Activated CD4-positive, alpha-beta T cell treated with anti-CD3 and anti-CD28 coated beads, Interleukin-2, Interleukin-4, amounts not matched to agents 100 ng/mL and 50 ng/mL, durations not matched to agents 16 hours and 8 hours (primary cell): ENCODE measurements at regions not wholly inside any gene's neighbourhood (a gene's known extent, or its start where the extent isn't known, plus 50 kb on each side); places are given as distances from the start of the nearest gene placed in this dataset.
"Not testable (repeated sequence)": the region's sequence is repeated elsewhere in the genome, so short reads cannot be mapped to it uniquely, and the experiment has no call there.

Experiments
- DNase-seq: peaks from one replicate; pipeline ENCODE4 v3.0.0-alpha.2; 2020; ENCODE audit warnings: low spot score

DNA sequence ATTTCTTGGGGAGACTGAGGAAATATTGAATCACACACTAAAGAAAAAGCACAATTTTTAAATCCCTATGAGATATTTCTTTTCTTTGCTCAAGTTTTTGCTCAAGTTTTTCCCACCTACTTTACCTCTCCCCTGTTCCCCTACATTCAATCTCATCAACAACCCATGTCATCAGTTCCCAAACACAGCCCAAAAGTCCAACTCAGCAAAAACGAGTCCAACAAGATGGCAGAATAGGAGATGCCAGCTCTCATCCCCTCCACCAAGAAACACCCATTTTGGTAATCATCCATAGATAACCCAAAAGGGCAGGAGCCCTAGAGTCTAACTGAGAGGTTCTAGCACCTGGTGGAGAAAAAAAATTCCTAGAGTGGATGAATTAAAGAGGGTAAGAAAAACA, 152.5 kb upstream of the GHITM start:
- DNase-seq, result no peak

DNA sequence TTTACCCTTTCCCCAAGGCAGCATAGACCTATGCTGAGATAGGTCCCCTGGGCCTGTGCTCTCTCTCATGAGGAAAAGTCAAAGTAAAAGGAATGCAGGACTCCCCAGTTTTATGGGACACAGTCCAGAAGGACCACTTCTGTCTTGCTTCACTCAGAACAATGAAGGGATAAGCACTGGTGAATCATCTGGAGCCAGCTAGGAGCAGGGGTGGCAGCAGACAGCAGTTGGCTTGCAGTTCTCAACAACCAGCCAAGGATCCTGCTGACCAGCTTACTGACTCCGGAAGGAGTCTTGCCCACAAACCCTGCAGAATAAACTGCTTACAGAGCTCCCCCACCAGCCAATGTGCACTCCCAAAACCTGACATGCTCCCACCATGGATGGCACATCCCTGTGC, 152.1 kb upstream of the GHITM start:
- no peak for DNase-seq

DNA sequence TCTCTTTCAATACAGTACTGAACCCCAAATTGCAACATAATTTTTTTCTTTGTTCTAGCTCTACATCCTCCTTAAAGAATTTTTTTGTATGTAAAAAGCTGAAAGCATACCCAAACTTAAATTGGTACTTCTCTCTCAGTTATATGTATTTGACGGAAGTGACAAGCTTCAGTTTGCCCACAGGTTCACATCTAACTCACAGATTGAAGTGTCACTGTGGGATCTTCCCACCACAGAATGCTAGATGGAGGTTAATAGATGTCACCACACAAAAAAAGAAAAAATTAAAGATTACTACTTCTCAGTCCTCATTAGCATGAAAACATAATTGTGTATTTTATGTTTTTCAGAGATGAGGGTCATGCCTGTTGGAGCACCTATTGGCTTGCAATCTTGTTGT, 150.9 kb upstream of the GHITM start:
- DNase-seq, result no peak

DNA sequence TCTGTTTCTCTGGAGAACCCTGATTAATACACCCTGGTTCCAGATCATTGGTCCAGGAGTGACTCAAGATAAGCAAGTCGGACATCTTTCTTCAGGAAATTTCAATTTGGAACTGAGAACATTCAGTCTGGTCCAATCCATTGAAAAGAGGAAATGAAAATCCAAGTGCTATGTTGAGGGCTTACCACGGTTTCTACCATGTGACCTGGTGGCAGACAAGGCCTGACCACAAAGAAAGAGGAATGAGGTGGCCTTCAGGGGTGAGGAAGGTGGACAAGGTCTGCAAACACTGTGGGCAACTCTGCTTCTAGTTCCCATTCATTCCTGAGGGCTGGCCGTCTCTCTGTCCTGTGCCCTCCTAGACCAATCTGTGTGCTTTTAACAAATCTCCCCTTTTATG, 149.2 kb upstream of the GHITM start:
- DNase-seq, result no peak

DNA sequence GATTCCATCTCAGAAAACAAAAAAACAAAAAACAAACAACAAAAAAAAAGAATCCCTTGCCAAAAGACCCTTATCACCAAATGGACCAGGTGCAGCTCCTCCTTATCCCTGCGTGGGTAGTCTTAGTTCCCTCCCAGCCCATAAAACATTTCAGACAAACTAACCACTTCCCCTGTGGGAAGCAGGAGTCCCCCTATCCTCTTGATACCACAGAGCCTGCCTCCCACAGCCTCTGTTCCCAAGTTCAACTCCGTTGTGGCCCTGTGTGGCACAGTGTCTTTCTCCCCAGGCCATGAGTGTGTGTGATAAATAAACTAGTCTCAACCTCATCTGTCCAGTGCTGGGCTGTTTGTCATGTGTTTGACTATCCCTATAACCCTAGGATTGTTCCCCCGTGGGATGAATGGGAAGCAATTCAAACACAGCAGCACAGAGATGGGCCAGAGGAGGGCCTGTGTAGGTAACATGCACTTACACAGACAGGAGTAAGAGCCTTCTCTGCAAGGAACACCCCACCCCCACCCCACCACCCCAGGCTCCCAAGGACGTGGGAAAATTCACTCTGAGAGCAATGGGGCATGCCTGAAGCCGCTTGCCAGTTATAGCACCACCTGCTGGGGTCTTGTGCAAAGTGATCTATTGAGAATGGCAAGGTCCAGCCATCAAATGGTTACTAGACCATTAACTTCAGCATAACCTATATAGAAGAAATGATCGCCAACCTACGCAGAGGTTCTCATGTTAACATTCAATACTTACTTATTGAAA, 147.1 kb upstream of the GHITM start:
- DNase-seq, result peak; percentile 19

DNA sequence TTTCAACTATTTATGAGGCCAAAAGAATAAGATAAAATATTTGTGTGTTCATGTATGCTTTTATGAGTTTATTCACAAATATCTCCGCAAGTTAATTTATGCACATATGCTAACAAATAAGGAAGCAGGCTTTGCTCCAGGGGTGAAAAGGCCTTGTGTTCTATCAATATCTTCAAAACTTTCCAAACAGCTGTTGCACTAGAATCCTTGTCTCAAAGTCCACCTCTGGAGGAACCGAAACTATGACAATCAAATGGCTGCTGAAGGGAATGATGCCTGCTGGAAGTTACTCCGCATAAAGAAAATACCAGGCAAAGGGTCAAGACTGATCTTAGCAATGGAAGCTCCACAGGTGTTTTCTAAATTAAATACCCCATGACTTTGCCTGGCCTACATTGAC, 145.0 kb upstream of the GHITM start:
- DNase-seq, result no peak

DNA sequence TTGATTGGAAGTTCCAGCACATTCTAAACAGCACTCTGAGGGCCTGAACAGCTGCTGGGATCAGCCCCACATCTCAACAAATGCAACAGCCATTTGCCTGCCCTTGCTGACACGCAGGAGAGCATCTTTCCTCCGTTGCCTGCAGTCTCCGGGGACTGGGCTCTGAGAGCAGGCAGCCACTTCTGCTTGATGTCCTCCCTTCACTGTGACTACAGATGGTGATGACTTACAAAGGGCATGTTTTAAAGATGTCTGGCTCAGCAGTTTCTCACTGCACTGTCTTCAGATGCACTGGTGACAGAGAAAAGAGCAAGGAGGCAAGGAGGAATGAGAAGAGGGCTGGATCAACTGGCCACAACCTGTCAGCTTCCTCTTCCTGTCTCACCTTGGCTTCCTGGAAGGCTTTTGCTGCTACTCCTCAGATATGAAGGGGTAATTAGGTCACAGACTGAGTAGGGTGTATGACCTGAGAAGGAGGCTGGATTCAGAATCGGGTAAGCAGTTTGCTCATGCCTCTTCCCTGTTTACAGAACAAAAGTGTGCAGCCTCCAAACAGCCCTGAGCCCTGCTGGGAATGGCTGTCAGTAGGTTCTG, 143.5 kb upstream of the GHITM start:
- no peak for DNase-seq

DNA sequence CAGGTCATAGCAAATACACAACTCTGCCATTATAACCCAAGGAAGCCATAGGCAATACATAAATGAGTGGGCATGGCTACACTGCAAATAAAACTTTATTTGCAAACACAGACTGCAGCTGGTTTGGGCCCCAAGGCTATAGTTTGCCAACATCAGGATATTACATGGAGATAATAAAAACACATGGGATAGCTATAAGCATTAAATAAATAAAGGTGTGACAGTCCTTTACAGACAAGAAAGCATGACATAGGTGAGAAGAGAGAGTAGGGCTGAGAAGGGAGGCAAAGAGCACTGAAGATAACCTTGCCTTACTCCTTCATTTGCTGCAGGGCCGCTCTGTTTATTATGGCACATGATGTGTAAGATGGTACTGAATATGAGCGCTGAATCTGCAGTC, 135.1 kb upstream of the GHITM start:
- DNase-seq, result no peak

DNA sequence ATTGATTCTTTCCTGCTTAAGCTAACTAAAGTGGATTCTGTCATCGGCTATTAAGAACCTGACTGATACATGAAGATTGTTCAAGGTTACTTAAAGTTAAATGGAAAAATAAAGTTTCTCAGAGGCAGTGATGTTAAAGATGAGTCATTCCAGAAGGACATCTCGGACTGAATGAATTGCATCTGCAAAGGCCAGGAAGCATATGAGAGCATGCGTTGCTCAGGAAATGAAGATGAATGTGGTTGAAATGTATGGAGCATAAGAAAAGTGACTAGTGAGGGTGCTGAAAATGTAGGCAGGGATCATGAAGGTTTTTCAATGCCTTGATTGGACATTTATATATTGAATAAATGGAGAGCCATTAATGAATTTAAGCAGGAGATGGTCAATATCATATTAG, 133.9 kb upstream of the GHITM start:
- DNase-seq, result no peak

DNA sequence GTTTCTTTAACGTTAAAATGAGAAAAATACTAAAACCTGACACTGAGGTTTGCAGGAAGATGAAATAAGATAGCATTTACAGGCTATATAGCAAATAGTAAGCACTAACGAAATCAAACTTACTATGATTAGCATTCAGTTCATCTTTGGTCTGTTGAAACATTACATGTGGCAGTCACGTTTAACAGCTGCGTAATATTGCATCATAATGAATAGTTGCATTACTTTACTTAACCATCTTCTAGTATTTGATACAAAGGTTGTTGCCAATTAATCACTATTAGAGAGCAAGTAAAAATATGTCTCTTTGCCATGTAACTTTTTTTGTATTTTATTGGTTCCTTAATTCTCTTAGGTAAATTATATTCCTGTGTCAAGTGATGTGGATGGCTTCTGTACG, 131.8 kb upstream of the GHITM start:
- DNase-seq, result no peak

DNA sequence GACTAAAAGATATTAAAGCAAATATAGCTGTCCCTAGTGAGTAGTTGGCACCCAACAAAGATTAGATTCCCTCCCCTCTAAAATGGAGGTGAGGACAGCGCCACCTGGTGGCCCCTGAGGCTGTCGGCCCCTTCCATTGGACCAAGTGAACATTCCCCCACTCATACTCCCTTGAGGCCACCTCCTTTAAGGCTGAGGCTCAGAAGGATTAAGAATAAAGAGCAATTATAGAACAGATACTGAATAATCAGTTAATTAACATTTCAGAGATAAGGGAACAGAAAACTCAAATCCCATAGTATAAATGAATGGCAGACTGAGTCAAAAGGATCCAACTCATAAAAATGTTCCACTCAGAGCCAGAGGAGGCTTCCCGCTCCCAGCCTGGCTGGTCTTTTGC, 130.4 kb upstream of the GHITM start:
- peak; percentile 42 for DNase-seq

DNA sequence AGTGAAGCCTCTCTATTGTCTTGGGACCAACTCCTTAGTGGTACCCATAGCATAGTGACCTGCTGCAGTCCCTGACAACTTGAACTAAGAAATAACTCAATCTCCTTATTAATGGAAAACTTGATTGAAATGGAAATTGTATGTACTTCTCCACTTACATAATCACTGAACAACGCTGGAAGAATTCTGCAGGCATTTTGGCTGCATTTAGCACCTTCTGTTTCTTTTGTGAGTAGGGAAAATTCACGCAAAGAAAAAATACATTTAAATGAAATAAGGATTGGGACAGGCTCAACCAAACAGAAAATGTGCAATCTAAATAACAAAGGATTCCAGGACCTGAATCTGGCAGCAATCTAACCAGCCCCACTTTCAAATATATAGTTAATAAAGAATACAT, 126.9 kb upstream of the GHITM start:
- no peak for DNase-seq

DNA sequence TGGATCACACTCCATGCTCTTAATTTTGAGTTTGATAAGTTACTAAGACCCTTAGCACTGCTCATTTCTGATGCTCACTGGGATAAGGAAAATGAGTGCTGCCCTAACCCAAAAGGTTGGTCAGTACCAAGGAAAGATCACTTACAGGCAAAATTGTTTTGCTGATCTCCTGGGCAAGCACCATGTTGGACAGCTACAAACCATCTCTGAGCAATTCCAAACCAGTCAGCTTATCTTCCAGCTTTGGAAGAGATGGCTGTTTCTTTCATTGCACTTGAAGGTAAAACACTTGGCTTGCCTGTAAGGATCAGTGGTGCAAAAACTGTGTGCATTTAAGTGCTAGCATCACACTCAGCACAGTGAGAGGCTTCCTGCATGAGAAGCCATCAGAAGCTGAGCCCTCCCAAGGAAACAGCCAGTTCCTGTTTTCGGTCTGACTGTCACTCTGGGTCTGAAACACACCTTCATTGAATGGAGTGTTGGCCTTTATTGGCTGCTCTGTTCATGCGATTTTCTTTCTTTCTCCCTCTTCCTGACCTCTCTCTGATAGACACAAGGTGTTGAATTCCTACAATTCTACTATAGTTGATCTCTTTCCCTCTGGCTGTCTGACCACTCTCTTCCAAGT, 126.4 kb upstream of the GHITM start:
- DNase-seq, result peak; percentile 5

DNA sequence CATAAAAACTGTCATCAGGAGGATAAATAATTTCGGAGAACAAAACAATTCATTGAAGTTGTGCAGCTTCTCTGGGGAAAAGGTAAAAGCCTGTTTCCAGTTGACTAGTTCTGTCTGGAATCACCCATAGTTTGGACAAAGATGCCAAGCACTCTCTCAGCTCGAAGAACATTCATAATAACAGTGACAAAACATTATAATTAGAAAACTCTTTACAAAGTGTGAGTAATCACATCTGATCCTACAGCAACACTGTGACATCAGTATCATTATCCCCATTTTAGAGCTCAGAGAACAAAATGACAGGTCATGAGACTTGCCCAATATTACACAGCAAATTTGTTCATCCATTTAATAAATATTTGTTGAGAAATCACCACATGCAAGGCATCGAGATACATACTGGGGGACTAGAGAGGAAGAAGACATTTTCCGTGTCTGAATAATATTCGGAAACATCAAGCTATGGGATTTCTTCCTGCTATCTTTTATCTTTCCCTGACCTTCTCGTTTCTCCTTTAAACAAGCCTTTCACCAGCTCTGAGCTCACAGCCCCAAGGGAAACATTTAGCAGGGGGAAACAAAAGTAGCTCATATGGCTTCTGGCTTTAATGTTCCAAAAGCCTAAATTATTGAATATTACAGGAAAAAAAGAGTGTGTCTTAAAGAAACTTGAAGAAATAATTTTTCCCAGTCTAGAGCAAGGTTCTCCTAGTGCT, 123.3 kb upstream of the GHITM start:
- DNase-seq, result no peak

DNA sequence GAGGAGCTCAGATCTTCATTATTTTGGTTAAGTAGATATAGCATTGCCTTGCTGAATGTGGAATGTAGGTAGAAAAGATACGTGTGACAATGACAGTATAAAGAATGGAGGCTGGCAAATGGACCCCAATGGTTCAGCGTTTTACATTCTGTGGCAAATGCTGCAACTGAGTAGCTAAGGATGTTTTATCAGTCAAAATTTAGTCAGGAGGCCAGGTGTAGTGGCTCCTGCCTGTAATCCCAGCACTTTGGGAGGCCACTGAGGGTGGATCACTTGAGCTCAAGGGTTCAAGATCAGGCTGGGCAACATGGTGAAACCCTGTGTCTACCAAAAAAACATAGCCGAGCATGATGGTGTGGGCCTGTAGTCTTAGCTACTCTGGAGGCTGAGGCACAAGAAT, 120.5 kb upstream of the GHITM start:
- no peak for DNase-seq

DNA sequence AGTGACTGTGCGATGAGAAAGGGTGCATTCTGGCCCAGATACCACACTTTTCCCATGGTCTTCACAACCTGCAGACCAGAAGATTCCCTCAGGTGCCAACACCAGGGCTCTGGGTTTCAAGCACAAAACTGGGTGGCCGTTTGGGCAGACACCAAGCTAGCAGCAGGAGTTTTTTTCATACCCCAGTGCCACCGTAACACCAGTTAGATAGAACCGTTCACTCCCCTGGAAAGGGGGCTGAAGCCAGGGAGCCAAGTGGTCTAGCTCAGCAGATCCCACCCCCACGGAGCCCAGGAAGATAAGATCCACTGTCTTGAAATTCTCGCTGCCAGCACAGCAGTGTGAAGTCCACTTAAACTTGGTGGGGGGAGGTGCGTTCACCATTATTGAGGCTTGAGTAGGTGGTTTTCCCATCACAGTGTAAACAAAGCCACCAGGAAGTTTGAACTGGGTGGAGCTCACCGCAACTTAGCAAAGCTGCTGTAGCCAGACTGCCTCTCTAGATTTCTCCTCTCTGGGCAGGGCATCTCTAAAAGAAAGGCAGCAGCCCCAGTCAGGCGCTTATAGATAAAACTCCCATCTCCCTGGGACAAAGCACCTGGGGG, 119.4 kb upstream of the GHITM start:
- DNase-seq, result not testable (repeated sequence)

DNA sequence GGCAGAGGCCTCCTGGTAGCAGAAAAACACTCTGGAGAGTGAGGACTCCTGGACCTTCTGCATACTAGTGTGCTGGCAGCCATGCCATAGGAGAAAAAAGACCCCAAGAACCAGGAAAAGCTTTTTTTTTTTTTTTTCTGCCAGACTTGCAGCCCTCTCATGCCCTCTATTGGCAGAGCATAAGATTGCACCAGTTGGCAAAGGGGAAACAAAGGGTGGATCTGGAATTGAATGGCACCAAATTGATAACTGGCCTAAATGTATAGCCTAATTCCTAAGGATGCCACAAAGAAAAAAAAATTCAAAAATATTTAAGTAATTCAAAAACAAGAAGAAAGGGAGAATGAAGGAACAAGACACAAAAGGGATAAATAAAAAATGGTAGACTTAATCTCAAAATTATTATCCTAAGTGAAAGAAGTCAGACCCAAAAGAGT, 112.5 kb upstream of the GHITM start:
- peak; percentile 19 for DNase-seq

DNA sequence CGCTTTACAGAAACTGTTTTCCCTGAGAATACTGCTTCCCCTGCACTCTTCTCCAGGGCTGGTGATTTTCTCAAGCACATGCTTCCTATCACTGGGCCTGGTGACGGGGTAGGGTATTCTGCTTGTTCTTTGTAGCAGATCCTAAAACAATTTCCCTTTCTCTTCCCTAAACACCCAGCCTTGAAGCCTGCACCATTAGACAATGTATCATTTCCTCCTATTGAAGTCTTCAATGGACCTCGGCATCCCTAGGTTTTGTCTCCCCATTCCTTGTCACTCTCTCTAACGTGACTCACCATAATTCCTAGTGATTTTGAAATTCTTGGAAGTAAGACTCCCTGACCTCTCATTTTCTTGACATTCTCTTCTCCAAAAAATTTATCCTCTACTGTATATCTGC, 109.5 kb upstream of the GHITM start:
- no peak for DNase-seq

DNA sequence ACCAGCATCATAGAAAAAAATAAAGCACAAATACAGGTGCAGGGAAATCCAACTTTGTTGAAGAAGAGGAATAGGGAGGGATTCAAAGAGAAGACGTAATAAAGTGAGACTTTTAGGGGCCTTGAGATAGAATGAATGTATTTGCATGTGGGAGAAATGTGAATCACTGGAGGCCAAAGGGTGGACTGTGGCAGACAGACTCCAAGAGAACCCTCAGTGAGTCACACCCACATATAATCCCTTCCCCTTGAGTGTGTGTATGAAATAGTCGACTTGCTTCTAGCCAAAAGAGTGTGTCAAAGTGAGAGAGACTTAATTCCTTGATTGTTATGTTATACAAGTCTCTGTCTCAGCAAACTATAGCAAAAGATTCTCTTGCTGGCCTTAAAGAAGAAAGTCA, 101.3 kb upstream of the GHITM start:
- DNase-seq, result no peak

DNA sequence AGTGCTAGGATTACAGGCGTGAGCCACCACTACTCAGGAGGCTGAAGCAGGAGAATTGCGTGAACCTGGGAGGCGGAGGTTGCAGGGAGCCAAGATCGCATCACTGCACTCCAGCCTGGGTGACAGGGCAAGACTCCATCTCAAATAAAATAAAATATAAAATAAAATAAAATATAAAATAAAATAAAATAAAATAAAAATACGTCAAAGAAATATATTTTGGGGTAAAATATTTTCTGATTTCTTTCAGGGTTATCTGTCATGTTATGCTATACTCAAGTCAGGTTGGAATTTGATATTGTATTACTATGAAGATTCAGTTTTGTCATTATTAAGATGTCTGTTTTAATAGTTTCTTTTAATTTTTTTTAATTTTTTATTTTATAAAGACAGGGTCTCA, 99.4 kb upstream of the GHITM start:
- no peak for DNase-seq

DNA sequence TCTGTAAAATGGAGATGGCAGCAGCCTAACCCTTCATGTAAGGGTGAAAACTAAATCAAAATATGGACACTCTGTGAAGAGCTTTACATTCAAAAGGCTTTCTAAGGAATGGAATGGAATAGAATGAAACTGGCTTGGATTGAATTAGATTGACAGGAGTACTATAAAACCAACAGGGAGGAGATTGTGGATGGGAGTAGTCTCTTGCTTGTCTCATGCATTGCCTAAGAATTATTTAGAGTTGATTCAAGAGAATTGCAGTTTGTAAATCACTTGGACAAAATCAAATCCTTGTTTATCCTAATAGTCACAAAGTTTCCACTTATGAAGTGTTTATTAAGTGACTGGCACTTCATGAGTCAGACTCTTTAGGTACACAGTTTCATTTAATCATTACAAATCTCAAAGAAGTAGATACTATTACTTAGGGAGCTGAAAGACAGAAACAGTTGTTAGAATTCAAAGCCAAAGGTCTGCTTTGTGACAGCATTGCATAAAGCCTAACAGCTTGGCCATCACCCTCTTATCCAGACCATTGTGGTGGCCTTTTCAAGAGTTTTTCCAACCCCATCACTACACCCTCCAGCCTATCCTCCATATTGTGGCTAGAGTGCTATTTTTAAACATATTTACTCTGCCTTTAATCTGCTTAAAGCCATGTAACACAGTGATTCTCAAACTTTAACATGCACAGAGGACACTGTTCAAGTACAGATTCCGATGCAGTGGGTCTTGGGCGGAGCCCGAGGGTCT, 91.9 kb upstream of the GHITM start:
- DNase-seq, result no peak

DNA sequence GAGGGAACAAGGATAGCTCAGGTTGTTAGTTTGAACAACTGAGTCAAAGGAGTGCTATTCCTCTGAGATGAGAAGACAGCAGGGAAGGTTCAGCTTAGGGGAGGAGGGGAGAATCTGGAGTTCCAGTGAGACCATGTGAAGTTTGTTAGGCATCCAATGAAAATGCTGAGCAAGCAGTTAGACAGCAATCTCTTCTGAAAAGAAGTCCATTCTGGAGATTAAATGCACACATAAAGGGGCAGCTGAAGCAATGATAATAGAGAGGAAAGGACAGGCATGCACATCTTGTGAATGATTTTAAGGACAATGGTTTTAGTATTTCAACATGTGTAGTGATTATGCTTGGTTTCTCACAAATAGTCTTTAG, 89.7 kb upstream of the GHITM start:
- no peak for DNase-seq
